Stimulated activated CD4-positive, alpha-beta T cell treated with anti-CD3 and anti-CD28 coated beads, Interleukin-12 subunit alpha, Interleukin-12 subunit beta, amount 100 ng/mL, for 48 hours (primary cell): ENCODE measurements at regions not wholly inside any gene's neighbourhood (a gene's known extent, or its start where the extent isn't known, plus 50 kb on each side); places are given as distances from the start of the nearest gene placed in this dataset.

Source experiments
- DNase-seq, 3 donors: peaks; one replicate each; pipeline ENCODE4 v3.0.0-alpha.2; 2020; ENCODE audit warnings: low read depth in 2 of 3, low spot score in 1 of 3

- DNase-seq, result peak; percentile 4 to 39 (median 17)
Observed at GRCh38 chr10:25113191-25114035, 61.4 kb upstream of the GPR158 start.

- no peak for DNase-seq
Observed at GRCh38 chr10:25114036-25114411, 60.8 kb upstream of the GPR158 start.

DNA sequence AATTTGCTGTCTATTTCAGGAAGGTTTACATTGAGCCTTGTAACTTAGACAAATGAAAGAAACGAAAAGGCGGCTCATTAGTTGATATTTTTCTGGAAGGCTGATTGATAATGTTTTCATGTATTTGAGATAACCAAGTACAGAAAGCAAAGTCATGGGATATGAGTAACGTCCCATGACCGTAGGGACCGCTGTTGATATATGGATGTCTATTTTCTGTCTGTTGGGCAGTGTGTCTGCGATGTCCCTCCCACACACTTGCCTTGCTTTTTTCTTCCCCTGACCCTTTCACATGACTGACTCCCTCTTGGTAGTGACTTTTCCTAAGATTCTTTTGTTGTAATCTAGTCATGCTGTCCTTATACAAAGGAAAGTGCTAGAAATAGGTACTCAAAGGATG lies 57.0 kb upstream of the GPR158 start:
- DNase-seq, result no peak

GRCh38 chr10:25120188-25120587 lies 54.6 kb upstream of the GPR158 start:
- DNase-seq, result no peak
